ENCODE measurements at regions not wholly inside any gene's neighbourhood (a gene's known extent, or its start where the extent isn't known, plus 50 kb on each side); places are given as distances from the start of the nearest gene placed in this dataset.

DNA sequence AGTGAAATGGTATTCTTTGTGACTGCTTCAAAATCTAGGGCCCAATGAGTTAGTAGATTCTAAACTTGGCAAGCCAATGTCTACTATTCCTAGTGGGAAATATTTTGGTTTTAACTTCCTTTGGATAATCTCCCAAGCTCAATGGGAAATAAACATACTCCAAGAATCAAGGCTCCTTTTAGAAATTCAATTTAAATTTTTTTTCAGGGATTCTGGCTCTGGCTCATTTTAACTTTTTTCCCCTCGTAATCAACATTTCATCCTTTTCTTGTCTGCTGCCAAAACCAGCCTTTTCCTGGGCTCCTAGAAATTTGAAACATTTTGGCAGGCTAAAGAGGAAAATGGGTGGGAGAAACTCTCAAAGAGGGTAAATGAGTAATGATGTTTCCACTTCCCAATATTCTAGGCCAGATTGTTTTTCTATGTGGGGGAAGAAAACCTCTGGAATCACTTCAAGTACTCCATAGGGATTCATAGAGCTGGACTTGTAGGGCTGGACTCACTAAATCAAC, 85.6 kb upstream of the AGR3 start:
- ATAC-seq (no peak), DNase-seq (no peak)
- TF ChIP-seq, protein P1, sequence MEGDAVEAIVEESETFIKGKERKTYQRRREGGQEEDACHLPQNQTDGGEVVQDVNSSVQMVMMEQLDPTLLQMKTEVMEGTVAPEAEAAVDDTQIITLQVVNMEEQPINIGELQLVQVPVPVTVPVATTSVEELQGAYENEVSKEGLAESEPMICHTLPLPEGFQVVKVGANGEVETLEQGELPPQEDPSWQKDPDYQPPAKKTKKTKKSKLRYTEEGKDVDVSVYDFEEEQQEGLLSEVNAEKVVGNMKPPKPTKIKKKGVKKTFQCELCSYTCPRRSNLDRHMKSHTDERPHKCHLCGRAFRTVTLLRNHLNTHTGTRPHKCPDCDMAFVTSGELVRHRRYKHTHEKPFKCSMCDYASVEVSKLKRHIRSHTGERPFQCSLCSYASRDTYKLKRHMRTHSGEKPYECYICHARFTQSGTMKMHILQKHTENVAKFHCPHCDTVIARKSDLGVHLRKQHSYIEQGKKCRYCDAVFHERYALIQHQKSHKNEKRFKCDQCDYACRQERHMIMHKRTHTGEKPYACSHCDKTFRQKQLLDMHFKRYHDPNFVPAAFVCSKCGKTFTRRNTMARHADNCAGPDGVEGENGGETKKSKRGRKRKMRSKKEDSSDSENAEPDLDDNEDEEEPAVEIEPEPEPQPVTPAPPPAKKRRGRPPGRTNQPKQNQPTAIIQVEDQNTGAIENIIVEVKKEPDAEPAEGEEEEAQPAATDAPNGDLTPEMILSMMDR (IDR thresholded peaks at IDR 0.05), result no peak
- intact Hi-C loops (cut with DNase I, micrococcal nuclease), result no loop called here
- no peaks in the 10 kb centered on the region for H3K36me3 ChIP-seq (ENCODE audit: low read depth)
- H3K9me3 ChIP-seq, result peaks cover 3% of the 10 kb centered on the region
- no peaks in the 10 kb centered on the region for H3K4me1 ChIP-seq (ENCODE audit: low read depth)
- no peak overlapping the region for H3K4me3 ChIP-seq

DNA sequence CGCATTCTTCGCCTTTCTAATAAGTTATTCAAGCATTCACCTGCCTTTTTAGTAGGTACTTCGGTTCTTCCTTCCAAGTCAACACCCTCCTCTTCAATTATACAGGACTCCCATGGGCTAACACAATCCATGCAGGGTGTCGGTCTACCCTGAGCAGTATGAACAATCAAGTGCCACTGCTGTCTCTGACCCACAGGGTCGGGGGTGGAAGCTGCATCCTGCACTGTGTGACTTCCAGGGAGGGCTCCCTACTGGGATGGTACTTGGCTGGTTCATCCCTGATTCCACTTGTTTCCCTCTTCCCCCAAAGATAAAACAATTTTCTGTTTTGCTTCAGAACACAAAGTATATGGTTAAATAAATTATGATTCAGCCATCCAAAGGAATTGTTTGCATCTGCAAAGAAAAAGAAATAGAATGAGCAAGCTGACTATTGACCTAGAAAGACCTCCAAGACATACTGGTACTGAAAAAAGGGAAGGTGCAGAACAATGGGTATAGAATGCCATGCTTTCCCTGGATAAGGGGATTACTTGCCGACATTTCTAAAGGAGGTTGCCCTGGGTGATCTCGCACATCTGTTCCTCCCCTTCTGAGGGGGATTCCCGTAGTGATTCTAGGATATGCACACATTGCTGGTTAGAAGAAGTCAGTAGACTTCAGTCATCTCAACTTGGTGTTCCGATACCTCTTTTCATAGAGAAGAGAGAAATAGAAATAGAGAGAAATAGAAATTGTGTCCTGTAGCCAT, 89.1 kb upstream of the AGR3 start:
- no peaks in the 10 kb centered on the region for H3K36me3 ChIP-seq (ENCODE audit: low read depth)
- H3K4me3 ChIP-seq, result no peak overlapping the region
- DNase-seq (no peak), ATAC-seq (no peak)
- TF ChIP-seq, protein P1 (IDR thresholded peaks at IDR 0.05), result no peak
- no peaks in the 10 kb centered on the region for H3K9me3 ChIP-seq
- intact Hi-C loops (cut with DNase I, micrococcal nuclease), result no loop called here
- H3K4me1 ChIP-seq (ENCODE audit: low read depth), result no peaks in the 10 kb centered on the region

DNA sequence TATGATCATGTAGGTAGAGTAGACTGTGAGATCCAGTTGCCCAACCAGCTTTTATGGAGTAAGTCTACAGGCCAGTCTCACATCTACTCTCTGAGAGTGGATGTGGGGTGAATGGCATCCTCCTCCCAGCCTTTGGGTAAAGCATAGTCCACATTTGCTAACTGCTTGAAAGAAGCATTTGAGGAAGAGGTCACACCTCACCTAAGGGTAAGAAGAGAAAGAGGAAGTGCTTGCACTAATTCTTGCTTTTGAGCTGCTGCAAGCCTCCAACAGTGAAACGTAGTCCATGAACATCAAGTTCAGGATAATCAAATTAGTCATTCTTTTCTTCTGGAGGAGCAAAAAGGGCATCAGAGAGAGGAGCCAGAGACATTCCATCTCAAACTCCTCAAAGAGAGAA, 93.9 kb upstream of the AGR3 start:
- DNase-seq (no peak), ATAC-seq (peak; percentile 45)
- H3K4me1 ChIP-seq (ENCODE audit: low read depth), result peaks cover 12% of the 10 kb centered on the region
- intact Hi-C loops (cut with DNase I, micrococcal nuclease), result no loop called here
- no peaks in the 10 kb centered on the region for H3K36me3 ChIP-seq (ENCODE audit: low read depth)
- no peaks in the 10 kb centered on the region for H3K9me3 ChIP-seq
- TF ChIP-seq, protein P1 (IDR thresholded peaks at IDR 0.05), result no peak
- H3K4me3 ChIP-seq, result no peak overlapping the region

DNA sequence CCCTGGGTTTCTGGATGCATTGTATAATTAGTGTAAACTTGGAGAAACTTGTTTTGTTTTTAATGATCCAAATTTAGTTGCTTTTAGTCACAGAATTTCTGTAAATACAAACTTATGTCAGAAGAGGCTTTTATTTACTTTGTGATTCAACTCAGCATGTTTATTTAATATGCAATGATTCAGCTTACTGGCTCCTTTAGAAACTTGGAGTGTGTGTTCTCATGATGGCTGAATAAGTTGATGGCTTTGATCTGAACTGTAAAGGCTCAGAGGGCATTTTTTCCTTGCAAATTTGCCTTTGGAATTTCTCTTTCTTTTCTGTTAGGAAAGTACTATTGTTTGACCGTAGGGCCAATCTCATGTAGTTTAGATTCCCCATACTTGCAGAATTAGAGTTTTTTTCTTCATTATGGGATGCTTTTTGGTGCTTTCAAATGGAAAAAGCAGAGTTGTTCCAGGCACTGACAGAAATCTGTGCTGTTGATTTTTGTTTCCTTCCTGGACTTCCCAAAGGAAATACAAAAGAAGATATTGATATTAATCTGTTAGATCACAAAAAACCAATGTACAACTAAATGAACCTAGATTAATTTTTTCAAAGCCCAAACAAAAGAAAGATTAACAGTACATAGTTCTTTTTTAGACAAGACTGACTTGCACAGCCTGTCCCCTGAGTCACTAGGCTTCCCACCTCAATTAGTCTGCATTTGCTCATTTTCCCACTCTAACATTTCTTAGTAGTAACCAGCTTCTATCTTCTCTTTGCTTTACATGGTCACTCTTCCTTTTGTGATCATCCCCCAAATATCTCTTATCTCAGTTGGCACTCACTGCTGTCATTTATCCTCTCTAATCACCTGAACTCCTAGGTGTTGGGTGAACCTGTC, 96.8 kb upstream of the AGR3 start:
- TF ChIP-seq, protein P1 (IDR thresholded peaks at IDR 0.05), result no peak
- Histone ChIP-seq H3K4me3 (no peak overlapping the region), H3K9me3 (no peaks in the 10 kb centered on the region), H3K36me3 (ENCODE audit: low read depth) (no peaks in the 10 kb centered on the region), H3K4me1 (ENCODE audit: low read depth) (peaks cover 18% of the 10 kb centered on the region)
- intact Hi-C loops (cut with DNase I, micrococcal nuclease), result no loop called here
- DNase-seq (no peak), ATAC-seq (peak; percentile 69)

DNA sequence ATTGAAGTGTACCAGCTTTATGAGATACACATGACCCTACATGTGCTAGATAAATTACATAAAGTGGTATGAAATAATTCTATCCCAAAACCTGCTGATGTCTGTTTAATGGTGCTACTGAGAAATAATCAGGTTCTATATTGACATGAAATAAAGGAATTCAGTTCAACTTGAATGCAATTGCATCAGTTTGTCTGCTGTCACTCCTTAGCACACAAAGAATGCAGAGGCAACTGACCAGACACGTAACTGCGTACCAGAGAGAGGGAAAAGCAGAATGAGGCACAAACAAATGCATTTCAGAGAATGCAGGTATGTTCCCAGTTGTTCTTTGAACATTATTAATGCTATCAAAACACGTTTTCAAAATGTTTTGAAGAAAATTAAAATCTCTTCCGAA, 98.8 kb upstream of the AGR3 start:
- H3K9me3 ChIP-seq, result no peaks in the 10 kb centered on the region
- no peak overlapping the region for H3K4me3 ChIP-seq
- no peaks in the 10 kb centered on the region for H3K36me3 ChIP-seq (ENCODE audit: low read depth)
- no peak for DNase-seq
- peaks cover 18% of the 10 kb centered on the region for H3K4me1 ChIP-seq (ENCODE audit: low read depth)
- intact Hi-C loops (cut with DNase I, micrococcal nuclease), result no loop called here
- TF ChIP-seq, protein P1 (IDR thresholded peaks at IDR 0.05), result no peak
- ATAC-seq, result no peak
